ENCODE measurements at regions not wholly inside any gene's neighbourhood (a gene's known extent, or its start where the extent isn't known, plus 50 kb on each side); places are given as distances from the start of the nearest gene placed in this dataset.

GRCh38 chr11:110011595-110011994 is 81.6 kb upstream of the ZC3H12C start:
- TF ChIP-seq ZNF274 (IDR thresholded peaks at IDR 0.05; ENCODE audit: low read depth, low read length) (no peak), YY1 (IDR thresholded peaks at IDR 0.05; ENCODE audit: insufficient read depth, insufficient read length) (no peak), SUZ12 (IDR thresholded peaks at IDR 0.05; ENCODE audit: extremely low read depth, insufficient read depth, insufficient read length) (no peak)

Measured in NT2/D1 (cell line).